ENCODE measurements at regions not wholly inside any gene's neighbourhood (a gene's known extent, or its start where the extent isn't known, plus 50 kb on each side); places are given as distances from the start of the nearest gene placed in this dataset.

- ATAC-seq: no peak
- TF ChIP-seq OSR1 (CRISPR knock-in tag; IDR thresholded peaks at IDR 0.05): no peak
- TF ChIP-seq ZNF70 (CRISPR knock-in tag; IDR thresholded peaks at IDR 0.05): no peak
- TF ChIP-seq BACH2 (CRISPR knock-in tag; IDR thresholded peaks at IDR 0.05; ENCODE audit: borderline replicate concordance): no peak
- TF ChIP-seq CREB5 (CRISPR knock-in tag; IDR thresholded peaks at IDR 0.05; ENCODE audit: low read depth): no peak
- TF ChIP-seq PATZ1 (CRISPR knock-in tag; IDR thresholded peaks at IDR 0.05; ENCODE audit: borderline replicate concordance): no peak
- TF ChIP-seq SNAI2 (CRISPR knock-in tag; IDR thresholded peaks at IDR 0.05): no peak
Observed at GRCh38 chr22:25366408-25366807, 147.0 kb downstream of the CRYBB2 start.

GRCh38 chr22:25366876-25367466, 147.5 kb downstream of the CRYBB2 start:
- TF ChIP-seq GLIS3 (CRISPR knock-in tag; IDR thresholded peaks at IDR 0.05) (no peak), TCF4 (CRISPR knock-in tag; IDR thresholded peaks at IDR 0.05; ENCODE audit: borderline replicate concordance) (no peak), PATZ1 (CRISPR knock-in tag; IDR thresholded peaks at IDR 0.05; ENCODE audit: borderline replicate concordance) (no peak), TSHZ2 (CRISPR knock-in tag; IDR thresholded peaks at IDR 0.05) (no peak), ESRRG (CRISPR knock-in tag; IDR thresholded peaks at IDR 0.05) (no peak), TOX (CRISPR knock-in tag; IDR thresholded peaks at IDR 0.05; ENCODE audit: borderline replicate concordance) (no peak), ISL1 (CRISPR knock-in tag; IDR thresholded peaks at IDR 0.05) (no peak), POU6F1 (CRISPR knock-in tag; IDR thresholded peaks at IDR 0.05; ENCODE audit: borderline replicate concordance, low read depth) (no peak), CSRNP3 (CRISPR knock-in tag; IDR thresholded peaks at IDR 0.05) (no peak), ZNF565 (CRISPR knock-in tag; conservative IDR thresholded peaks at IDR 0.05; ENCODE audit: low read depth) (no peak), PPARA (CRISPR knock-in tag; IDR thresholded peaks at IDR 0.05; ENCODE audit: borderline replicate concordance) (no peak), ZFP30 (CRISPR knock-in tag; IDR thresholded peaks at IDR 0.05) (no peak), ZNF8 (CRISPR knock-in tag; IDR thresholded peaks at IDR 0.05) (no peak), CSDC2 (CRISPR knock-in tag; IDR thresholded peaks at IDR 0.05) (no peak), SNAI2 (CRISPR knock-in tag; IDR thresholded peaks at IDR 0.05) (no peak), BACH2 (CRISPR knock-in tag; IDR thresholded peaks at IDR 0.05; ENCODE audit: borderline replicate concordance) (no peak), ZNF70 (CRISPR knock-in tag; IDR thresholded peaks at IDR 0.05) (no peak)
- ATAC-seq: no peak
